Keratinocyte (primary cell): ENCODE measurements at regions not wholly inside any gene's neighbourhood (a gene's known extent, or its start where the extent isn't known, plus 50 kb on each side); places are given as distances from the start of the nearest gene placed in this dataset.

Experiments used
- DNase-seq: peaks from one replicate; pipeline ENCODE4 v3.0.0-alpha.2; 2011; ENCODE audit warnings: low read depth, missing footprints, low spot score
- FAIRE-seq: peaks from 2 replicates; lab custom pipeline; 2011; peaks lifted over from hg19 to GRCh38; lab: Jason Lieb, UNC
- H2AFZ ChIP-seq: 2 replicates; pipeline ENCODE4 v1.6.0; 2012; ENCODE audit warnings: low read length, control low read depth, inconsistent platforms; ENCODE audit not compliant: control insufficient read depth
- H3K27ac ChIP-seq: 2 replicates; pipeline ENCODE4 v1.5.1; 2011; ENCODE audit warnings: low read length; ENCODE audit not compliant: control insufficient read depth, insufficient read depth
- H3K27me3 ChIP-seq: 3 replicates; pipeline ENCODE4 v1.6.0; 2011; ENCODE audit warnings: low read length; ENCODE audit not compliant: control insufficient read depth, insufficient read depth; ENCODE audit errors: extremely low read depth
- H3K36me3 ChIP-seq, 2 experiments: 2 replicates in 1 of 2; 3 replicates in 1 of 2; pipeline ENCODE4 v1.5.1; 2011; ENCODE audit warnings: low read length in 2 of 2, mild to moderate bottlenecking in 1 of 2; ENCODE audit not compliant: control insufficient read depth in 2 of 2, insufficient read depth in 2 of 2; ENCODE audit errors: extremely low read depth in 1 of 2
- H3K4me1 ChIP-seq: 3 replicates; pipeline ENCODE4 v1.5.1; 2011; ENCODE audit warnings: low read length; ENCODE audit not compliant: control insufficient read depth, insufficient read depth; ENCODE audit errors: extremely low read depth
- H3K4me2 ChIP-seq: 3 replicates; pipeline ENCODE4 v1.6.0; 2011; ENCODE audit warnings: low read depth, low read length; ENCODE audit not compliant: control insufficient read depth, insufficient read depth; ENCODE audit errors: extremely low read depth
- H3K4me3 ChIP-seq, 3 experiments: fragments of 200-600 bp in 1 of 3; sonication (generic) in 1 of 3; 2 replicates in 2 of 3; 3 replicates in 1 of 3; pipeline ENCODE4 v1.5.1; 2011 to 2016; ENCODE audit warnings: low read length in 3 of 3, mild to moderate bottlenecking in 3 of 3, control low read depth in 2 of 3, inconsistent platforms in 1 of 3, low read depth in 1 of 3, mixed read lengths in 1 of 3, mixed run types in 1 of 3, moderate library complexity in 1 of 3; ENCODE audit not compliant: control insufficient read depth in 2 of 3, insufficient read depth in 2 of 3; ENCODE audit errors: extremely low read depth in 1 of 3
- H3K79me2 ChIP-seq: 2 replicates; pipeline ENCODE4 v1.6.0; 2012; ENCODE audit warnings: low read length; ENCODE audit not compliant: control insufficient read depth, insufficient read depth
- H3K9ac ChIP-seq: 3 replicates; pipeline ENCODE4 v1.6.0; 2011; ENCODE audit warnings: low read length; ENCODE audit not compliant: control insufficient read depth, insufficient read depth; ENCODE audit errors: extremely low read depth
- H3K9me1 ChIP-seq: 3 replicates; pipeline ENCODE4 v1.6.0; 2011; ENCODE audit warnings: low read length; ENCODE audit not compliant: control insufficient read depth, insufficient read depth; ENCODE audit errors: extremely low read depth
- H3K9me3 ChIP-seq: 2 replicates; pipeline ENCODE4 v1.5.1; 2012; ENCODE audit warnings: low read depth, low read length; ENCODE audit not compliant: control insufficient read depth
- H4K20me1 ChIP-seq: 3 replicates; pipeline ENCODE4 v1.6.0; 2011; ENCODE audit warnings: low read length; ENCODE audit not compliant: control insufficient read depth, insufficient read depth; ENCODE audit errors: extremely low read depth
- EZH2 ChIP-seq: IDR thresholded peaks from one replicate; pipeline ENCODE4 v1.6.1; 2012; ENCODE audit warnings: inconsistent platforms, mild to moderate bottlenecking, low read length, moderate library complexity
- dilution Hi-C: fragments of 300-500 bp; cut with MboI; formaldehyde crosslinking; loops from one replicate; pipeline ENCODE4 v1.7.0; 2020; ENCODE audit warnings: low sequenced_read_pairs; ENCODE audit not compliant: extremely low pct_ligation_motif_present
- TF ChIP-seq, protein P1 (sequence below), 3 experiments: IDR thresholded peaks in 1 of 3; conservative IDR thresholded peaks in 1 of 3; optimal IDR thresholded peaks in 1 of 3; 2 replicates in 2 of 3; 3 replicates in 1 of 3; pipeline versions ENCODE3 to v1.5.1; 2011; ENCODE audit warnings: low read length in 3 of 3, mild to moderate bottlenecking in 3 of 3, moderate library complexity in 2 of 3, control low read depth in 1 of 3, inconsistent platforms in 1 of 3; ENCODE audit not compliant: insufficient read depth in 2 of 3; ENCODE audit errors: extremely low read depth in 1 of 3

DNA sequence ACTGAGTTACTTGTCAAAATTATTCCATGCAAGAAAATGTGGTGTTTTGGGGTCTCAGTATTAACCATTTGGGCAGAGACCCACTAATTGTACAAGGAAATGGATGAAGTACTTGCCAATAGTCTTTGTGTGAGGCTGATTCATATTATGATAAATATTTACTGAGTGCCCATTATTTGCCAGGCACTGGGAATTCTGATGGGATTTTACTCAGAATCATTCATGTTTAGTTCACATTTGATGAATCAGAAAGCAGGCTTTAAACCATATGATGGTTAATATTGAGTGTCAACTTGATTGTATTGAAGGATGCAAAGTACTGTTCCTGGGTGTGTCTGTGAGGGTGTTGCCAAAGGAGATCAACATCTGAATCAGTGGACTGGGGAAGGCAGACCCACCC lies 66.2 kb upstream of the SOX21 start:
- dilution Hi-C loops, result no loop called here
- no peaks in the 10 kb centered on the region for H4K20me1 ChIP-seq
- no peak for TF ChIP-seq EZH2
- TF ChIP-seq, protein P1, sequence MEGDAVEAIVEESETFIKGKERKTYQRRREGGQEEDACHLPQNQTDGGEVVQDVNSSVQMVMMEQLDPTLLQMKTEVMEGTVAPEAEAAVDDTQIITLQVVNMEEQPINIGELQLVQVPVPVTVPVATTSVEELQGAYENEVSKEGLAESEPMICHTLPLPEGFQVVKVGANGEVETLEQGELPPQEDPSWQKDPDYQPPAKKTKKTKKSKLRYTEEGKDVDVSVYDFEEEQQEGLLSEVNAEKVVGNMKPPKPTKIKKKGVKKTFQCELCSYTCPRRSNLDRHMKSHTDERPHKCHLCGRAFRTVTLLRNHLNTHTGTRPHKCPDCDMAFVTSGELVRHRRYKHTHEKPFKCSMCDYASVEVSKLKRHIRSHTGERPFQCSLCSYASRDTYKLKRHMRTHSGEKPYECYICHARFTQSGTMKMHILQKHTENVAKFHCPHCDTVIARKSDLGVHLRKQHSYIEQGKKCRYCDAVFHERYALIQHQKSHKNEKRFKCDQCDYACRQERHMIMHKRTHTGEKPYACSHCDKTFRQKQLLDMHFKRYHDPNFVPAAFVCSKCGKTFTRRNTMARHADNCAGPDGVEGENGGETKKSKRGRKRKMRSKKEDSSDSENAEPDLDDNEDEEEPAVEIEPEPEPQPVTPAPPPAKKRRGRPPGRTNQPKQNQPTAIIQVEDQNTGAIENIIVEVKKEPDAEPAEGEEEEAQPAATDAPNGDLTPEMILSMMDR (optimal IDR thresholded peaks at IDR 0.05 in 1 of 3, IDR thresholded peaks at IDR 0.05 in 1 of 3, conservative IDR thresholded peaks at IDR 0.05 in 1 of 3; ENCODE audit: extremely low read depth in 1 of 3, insufficient read depth in 2 of 3, low read length in 3 of 3), result no peak

DNA sequence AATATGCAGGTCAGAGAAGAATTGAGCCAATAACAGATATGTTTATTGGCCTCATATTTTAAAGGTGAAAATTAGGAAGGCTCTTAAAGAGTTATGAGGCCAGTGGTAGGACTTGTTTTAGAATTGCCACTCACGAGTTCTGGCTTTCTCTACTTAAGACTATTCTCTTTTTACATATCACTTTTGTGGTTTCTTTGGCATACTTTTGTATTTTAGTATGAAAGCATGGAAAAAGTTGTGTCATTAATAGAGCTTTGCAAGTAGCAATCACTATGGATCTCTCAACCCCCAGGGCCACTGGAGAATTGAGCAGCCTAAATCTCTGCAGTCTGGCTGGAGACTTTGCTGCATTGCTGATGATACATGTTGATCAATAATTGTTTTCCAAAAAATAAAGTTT lies 64.6 kb upstream of the SOX21 start:
- no peak overlapping the region for H3K9ac ChIP-seq
- DNase-seq (no peak), FAIRE-seq (no peak)
- no peaks in the 10 kb centered on the region for H3K79me2 ChIP-seq
- no peak overlapping the region for H3K4me2 ChIP-seq
- no peaks in the 10 kb centered on the region for H3K4me1 ChIP-seq
- H3K9me3 ChIP-seq, result no peaks in the 10 kb centered on the region
- no peaks in the 10 kb centered on the region for H3K9me1 ChIP-seq
- TF ChIP-seq, protein P1 (optimal IDR thresholded peaks at IDR 0.05 in 1 of 3, IDR thresholded peaks at IDR 0.05 in 1 of 3, conservative IDR thresholded peaks at IDR 0.05 in 1 of 3; ENCODE audit: extremely low read depth in 1 of 3, insufficient read depth in 2 of 3, low read length in 3 of 3), result no peak
- no peak for TF ChIP-seq EZH2
- no peaks in the 10 kb centered on the region for H3K36me3 ChIP-seq
- H3K27me3 ChIP-seq, result no peaks in the 10 kb centered on the region
- no peak overlapping the region for H3K27ac ChIP-seq
- dilution Hi-C loops, result no loop called here
- H3K4me3 ChIP-seq, result no peak overlapping the region
- no peaks in the 10 kb centered on the region for H4K20me1 ChIP-seq
- H2AFZ ChIP-seq, result no peak overlapping the region

More for the DNA sequence above, 66.2 kb upstream of the SOX21 start:
- no peak for FAIRE-seq
- Histone ChIP-seq H3K36me3 (no peaks in the 10 kb centered on the region), H3K79me2 (no peaks in the 10 kb centered on the region), H3K9me3 (no peaks in the 10 kb centered on the region), H3K4me1 (no peaks in the 10 kb centered on the region), H3K4me3 (no peak overlapping the region), H3K27me3 (no peaks in the 10 kb centered on the region), H2AFZ (no peak overlapping the region), H3K9ac (no peak overlapping the region), H3K9me1 (no peaks in the 10 kb centered on the region), H3K27ac (no peak overlapping the region), H3K4me2 (no peak overlapping the region)
- no peak for DNase-seq
